Iris pigment epithelial cell (primary cell): ENCODE measurements at regions not wholly inside any gene's neighbourhood (a gene's known extent, or its start where the extent isn't known, plus 50 kb on each side); places are given as distances from the start of the nearest gene placed in this dataset.
"Not testable (repeated sequence)": the region's sequence is repeated elsewhere in the genome, so short reads cannot be mapped to it uniquely, and the experiment has no call there.

ENCODE experiments used
- DNase-seq: peaks from one replicate; pipeline ENCODE4 v3.0.0-alpha.2; 2011; ENCODE audit warnings: low read depth

- DNase-seq = no peak
These were observed 265.3 kb upstream of the STARD13 start for GRCh38 chr13:33550885-33551284.

GRCh38 chr13:33554919-33555791 is 262.8 kb upstream of the RFC3 start:
- DNase-seq = no peak

GRCh38 chr13:33556828-33557227 is 261.1 kb upstream of the RFC3 start:
- no peak for DNase-seq

GRCh38 chr13:33560726-33561125 is 257.2 kb upstream of the RFC3 start:
- no peak for DNase-seq

- no peak for DNase-seq
These were observed 256.3 kb upstream of the RFC3 start for GRCh38 chr13:33561627-33562026.

GRCh38 chr13:33571618-33572017 is 246.3 kb upstream of the RFC3 start:
- no peak for DNase-seq

- not testable (repeated sequence) for DNase-seq
These were observed 245.6 kb upstream of the RFC3 start for GRCh38 chr13:33572322-33572721.

GRCh38 chr13:33575378-33575777 is 242.6 kb upstream of the RFC3 start:
- DNase-seq = no peak

GRCh38 chr13:33577007-33577406 is 240.9 kb upstream of the RFC3 start:
- peak; percentile 32 for DNase-seq

- no peak for DNase-seq
These were observed 239.2 kb upstream of the RFC3 start for GRCh38 chr13:33578786-33579185.

GRCh38 chr13:33582121-33582520 is 235.8 kb upstream of the RFC3 start:
- no peak for DNase-seq

- DNase-seq = no peak
These were observed 234.6 kb upstream of the RFC3 start for GRCh38 chr13:33583398-33583797.

GRCh38 chr13:33590936-33591335 is 227.0 kb upstream of the RFC3 start:
- no peak for DNase-seq

GRCh38 chr13:33606692-33607091 is 211.3 kb upstream of the RFC3 start:
- peak; percentile 12 for DNase-seq

- DNase-seq = peak; percentile 16
These were observed 207.4 kb upstream of the RFC3 start for GRCh38 chr13:33610438-33611120.

- DNase-seq = peak; percentile 82
These were observed 206.7 kb upstream of the RFC3 start for GRCh38 chr13:33611121-33611805.

- no peak for DNase-seq
These were observed 205.0 kb upstream of the RFC3 start for GRCh38 chr13:33612641-33613638.

- no peak for DNase-seq
These were observed 202.5 kb upstream of the RFC3 start for GRCh38 chr13:33615436-33615835.

GRCh38 chr13:33616130-33616529 is 201.8 kb upstream of the RFC3 start:
- DNase-seq = no peak

GRCh38 chr13:33617055-33617454 is 200.9 kb upstream of the RFC3 start:
- no peak for DNase-seq

GRCh38 chr13:33624253-33624652 is 193.7 kb upstream of the RFC3 start:
- no peak for DNase-seq

- no peak for DNase-seq
These were observed 193.2 kb upstream of the RFC3 start for GRCh38 chr13:33624740-33625139.
